Right ventricle myocardium inferior (tissue), 1 donor: ENCODE measurements at regions not wholly inside any gene's neighbourhood (a gene's known extent, or its start where the extent isn't known, plus 50 kb on each side); places are given as distances from the start of the nearest gene placed in this dataset.
"Not testable (repeated sequence)": the region's sequence is repeated elsewhere in the genome, so short reads cannot be mapped to it uniquely, and the experiment has no call there.

Experiments used
- ATAC-seq: fragments of 200-7000 bp; cut with Tn5 transposase; one replicate; pipeline ENCODE4 v1.9.1; 2020; ENCODE audit warnings: mild to moderate bottlenecking, moderate library complexity
- DNase-seq: peaks from one replicate; pipeline ENCODE4 v3.0.0; 2021; ENCODE audit errors: missing footprints
- intact Hi-C: fragments of 100-400 bp; cut with DNase I; formaldehyde crosslinking; loops from one replicate; pipeline ENCODE4 v1.11.0; 2022
- donor health status: DM: no; HTN: yes; CAD: no; lungs with severe emphysema.

DNA sequence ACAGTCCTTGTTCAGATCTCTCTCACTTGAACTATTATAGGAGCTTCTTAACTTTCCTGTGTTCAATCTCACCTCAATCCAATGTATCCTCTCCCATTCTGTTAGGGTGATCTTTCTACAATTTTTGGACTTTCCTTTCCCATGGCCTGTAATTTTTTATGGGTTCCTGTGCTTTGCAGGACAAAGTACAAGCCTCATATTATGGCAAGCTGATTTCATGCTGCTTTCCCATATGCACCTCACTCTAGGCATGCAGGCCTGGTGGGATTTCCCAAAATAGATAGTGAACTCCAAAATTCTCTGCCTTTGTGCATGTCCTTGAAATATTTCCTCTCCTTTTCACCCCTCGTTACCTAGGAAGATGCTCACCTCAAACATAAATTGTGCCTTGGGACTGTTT, 499.4 kb downstream of the NAV3 start:
- intact Hi-C loops, result no loop called here
- no peak for ATAC-seq

DNA sequence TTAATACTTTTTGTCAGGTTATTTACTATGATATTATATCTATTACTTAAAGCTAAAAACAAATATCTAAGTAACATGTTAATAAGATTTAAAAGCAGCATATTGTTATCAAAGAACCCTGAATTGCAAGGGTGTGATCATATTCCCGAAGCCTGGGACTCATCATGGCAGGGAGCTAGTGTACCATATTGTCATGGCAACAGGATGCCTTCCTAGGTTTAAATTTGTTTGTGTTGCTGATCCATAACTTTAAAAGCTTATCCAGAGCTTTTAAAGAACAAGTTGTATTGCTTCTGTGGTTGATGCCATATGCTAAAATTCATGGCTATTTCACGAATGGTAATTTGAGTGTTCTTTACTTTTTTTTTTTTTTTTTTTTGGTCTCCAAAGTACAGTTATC, 500.5 kb downstream of the NAV3 start:
- DNase-seq (no peak), ATAC-seq (no peak)
- intact Hi-C loops, result no loop called here

More for the DNA sequence above, 499.4 kb downstream of the NAV3 start:
- no peak for DNase-seq

GRCh38 chr12:78331753-78332152, 501.1 kb downstream of the NAV3 start:
- no peak for ATAC-seq
- no peak for DNase-seq
- intact Hi-C loops, result no loop called here

DNA sequence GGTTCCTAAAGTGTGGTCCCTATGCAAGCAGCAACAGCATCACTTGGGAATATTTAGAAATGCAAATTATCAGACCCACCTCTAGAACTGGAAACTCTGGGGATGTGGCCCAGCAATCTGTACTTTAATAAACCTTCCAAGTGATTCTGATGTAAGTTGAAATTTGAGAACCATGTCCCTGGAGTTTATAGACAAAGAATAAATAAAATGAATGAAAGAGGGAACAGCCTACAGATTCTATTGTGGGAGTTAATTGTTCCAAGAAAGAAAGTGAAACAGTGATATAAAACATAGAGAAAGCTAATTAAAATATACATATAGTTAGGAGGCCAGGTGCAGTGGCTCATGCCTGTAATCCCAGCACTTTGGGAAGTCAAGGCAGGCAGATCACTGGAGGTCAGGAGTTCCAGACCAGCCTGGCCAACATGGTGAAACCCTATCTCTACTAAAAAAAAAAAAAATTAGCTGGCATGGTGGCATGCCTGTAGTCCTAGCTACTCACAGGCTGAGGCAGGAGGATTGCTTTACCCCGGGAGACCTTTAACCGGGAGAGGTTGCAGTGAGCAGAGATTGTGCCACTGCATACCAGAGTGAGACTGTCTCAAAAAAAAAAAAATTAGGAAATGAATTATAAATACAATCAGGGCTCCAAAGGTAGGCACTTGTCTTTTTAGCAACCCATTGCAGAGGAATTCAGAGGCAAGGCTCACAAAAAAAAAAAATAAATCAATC, 507.5 kb downstream of the NAV3 start:
- intact Hi-C loops, result no loop called here
- ATAC-seq (no peak), DNase-seq (no peak)

DNA sequence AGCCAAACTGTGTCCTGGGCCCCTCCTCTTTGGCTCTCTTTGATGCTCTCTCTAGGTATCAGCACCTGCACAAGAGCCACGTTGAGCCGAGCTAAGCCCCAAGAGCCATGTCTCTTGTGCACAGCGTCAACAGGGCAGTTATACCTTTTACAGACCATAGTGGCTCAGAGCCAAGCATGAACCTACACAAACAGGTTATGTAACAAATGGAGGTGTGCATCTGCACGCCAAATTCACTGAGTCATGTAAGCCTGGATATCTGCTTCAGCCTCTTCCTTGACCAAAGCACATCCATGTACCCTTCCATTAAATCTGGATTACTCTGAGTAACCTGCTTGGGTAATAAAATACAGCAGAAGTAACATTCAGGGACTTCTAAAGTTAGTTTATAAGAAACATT, 509.7 kb downstream of the NAV3 start:
- ATAC-seq (no peak), DNase-seq (no peak)
- intact Hi-C loops, result no loop called here

DNA sequence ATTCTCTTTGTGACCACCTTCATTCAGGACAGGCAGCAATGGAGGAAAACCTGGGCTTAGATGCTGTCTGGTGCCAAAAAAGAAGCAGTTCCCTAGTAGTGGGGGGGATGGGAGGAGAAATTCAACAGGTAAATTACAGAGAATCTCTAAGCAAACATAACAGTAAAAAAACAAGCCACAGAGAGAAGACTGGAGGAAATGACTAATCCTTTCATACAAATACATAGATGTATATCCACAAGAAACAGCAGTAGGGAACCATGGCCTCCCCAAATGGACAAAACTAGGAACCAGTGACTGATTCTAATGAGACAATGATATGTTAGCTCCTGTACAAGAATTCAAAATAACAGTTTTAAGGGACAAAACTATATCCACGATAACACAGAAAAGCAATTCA, 513.0 kb downstream of the NAV3 start:
- DNase-seq (no peak), ATAC-seq (no peak)
- intact Hi-C loops, result no loop called here

GRCh38 chr12:78359520-78359919, 505.1 kb upstream of the SYT1 start:
- intact Hi-C loops, result no loop called here
- ATAC-seq, result peak; percentile 56
- no peak for DNase-seq

- intact Hi-C loops, result no loop called here
- ATAC-seq, result no peak
- DNase-seq, result no peak
Observed at GRCh38 chr12:78361683-78362082, 502.9 kb upstream of the SYT1 start.

- ATAC-seq (no peak), DNase-seq (no peak)
- intact Hi-C loops, result no loop called here
Observed at GRCh38 chr12:78371284-78371683, 493.3 kb upstream of the SYT1 start.

GRCh38 chr12:78375461-78375860, 489.1 kb upstream of the SYT1 start:
- DNase-seq (no peak), ATAC-seq (no peak)
- intact Hi-C loops, result no loop called here

- intact Hi-C loops, result no loop called here
- ATAC-seq (no peak), DNase-seq (no peak)
Observed at GRCh38 chr12:78376257-78376656, 488.3 kb upstream of the SYT1 start.

DNA sequence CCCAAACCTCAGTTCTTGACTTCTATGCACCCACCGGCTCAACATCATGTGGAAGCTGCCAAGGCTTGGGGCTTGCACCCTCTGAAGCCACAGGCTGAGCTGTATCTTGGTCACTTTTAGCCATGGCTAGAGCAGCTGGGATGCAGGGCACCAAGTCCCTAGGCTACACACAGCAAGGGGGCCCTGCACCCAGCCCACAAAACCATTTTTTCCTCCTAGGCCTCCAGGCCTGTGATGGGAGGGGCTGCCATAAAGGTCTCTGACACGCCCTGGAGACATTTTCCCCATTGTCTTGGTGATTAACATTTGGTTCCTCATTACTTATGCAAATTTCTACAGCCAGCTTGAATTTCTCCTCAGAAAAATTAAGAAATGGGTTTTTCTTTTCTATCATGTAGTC, 485.5 kb upstream of the SYT1 start:
- DNase-seq, ATAC-seq, intact Hi-C loops: not testable (repeated sequence)

DNA sequence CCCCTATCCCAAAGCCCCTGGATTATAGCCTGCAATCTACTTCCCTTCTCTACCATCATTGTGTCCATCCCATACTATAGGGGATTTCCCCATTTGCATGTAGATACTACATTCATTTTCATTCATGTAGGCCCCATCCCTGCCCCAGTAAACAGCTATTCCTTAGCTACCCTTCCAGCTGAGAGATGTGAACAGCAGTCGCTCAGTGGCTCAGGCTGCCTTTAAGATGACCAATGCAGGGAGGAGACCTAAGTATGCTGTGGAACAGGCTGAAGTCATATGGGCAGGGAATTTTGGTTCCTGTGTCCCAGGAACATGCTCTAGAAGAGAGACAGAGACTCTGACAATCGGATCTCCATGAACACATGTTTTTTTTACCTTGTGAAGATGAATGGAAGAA, 481.2 kb upstream of the SYT1 start:
- intact Hi-C loops, result no loop called here
- no peak for ATAC-seq
- DNase-seq, result no peak

- intact Hi-C loops, result no loop called here
- ATAC-seq (no peak), DNase-seq (no peak)
Observed at GRCh38 chr12:78384541-78384940, 480.0 kb upstream of the SYT1 start.

DNA sequence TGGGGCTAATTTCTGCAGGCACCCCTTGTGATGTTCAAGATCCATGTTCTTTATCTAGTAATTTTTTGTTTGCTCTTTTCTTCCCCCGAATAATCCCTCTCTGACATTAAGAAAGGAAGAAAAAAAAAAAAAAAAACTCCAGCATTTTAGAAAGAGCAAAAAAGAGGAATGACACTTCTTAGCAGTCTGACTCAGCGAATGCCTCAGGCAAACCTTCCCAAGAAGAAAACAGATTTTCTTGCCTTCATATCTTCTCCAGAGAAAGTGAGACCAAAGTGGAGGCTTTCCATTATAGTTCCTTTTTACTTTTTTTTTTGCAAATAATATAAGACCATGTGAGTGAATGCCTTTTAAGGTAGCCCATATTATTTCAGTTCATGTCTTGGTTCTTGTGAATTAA, 479.0 kb upstream of the SYT1 start:
- DNase-seq, result no peak
- intact Hi-C loops, result no loop called here
- no peak for ATAC-seq

DNA sequence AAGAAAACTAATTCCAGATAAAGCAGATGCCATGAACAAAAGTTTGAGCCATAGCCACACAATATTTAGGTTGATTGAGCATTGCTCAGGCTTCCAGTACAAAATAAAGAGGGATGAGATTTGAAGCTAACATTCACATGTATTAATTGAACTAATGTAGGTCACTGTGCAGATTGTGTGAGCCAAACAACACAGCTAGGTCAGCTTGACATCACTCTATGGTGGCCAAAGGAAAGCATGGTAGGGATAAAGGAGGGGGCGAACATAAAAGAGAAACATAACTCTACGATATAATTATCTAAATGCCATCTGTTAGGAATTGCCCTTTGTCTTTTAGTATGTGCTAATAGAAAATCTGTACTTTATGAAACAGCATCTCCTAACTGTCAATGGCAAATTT, 477.7 kb upstream of the SYT1 start:
- DNase-seq (no peak), ATAC-seq (no peak)
- intact Hi-C loops, result no loop called here

DNA sequence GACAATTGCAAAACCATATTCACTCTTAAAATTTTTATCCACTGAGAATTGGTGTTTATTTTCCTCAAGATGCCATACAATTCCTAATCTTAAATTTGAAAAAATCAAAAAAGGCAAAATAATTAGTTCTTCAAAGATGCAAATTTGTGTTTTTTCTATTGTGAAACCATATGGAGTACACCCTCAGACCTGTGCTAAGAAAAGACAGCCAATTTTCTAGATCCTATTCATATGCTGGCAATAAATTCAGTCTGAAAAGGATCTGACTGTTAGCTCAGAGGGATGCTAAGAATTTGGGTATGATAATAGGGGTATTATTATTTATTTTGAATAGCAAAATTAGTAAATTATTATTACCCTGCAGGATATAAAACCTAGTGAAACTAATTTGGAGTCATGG, 476.9 kb upstream of the SYT1 start:
- DNase-seq (no peak), ATAC-seq (no peak)
- intact Hi-C loops, result no loop called here

- intact Hi-C loops, result no loop called here
- ATAC-seq, result no peak
- DNase-seq, result no peak
Observed at GRCh38 chr12:78388461-78388860, 476.1 kb upstream of the SYT1 start.

DNA sequence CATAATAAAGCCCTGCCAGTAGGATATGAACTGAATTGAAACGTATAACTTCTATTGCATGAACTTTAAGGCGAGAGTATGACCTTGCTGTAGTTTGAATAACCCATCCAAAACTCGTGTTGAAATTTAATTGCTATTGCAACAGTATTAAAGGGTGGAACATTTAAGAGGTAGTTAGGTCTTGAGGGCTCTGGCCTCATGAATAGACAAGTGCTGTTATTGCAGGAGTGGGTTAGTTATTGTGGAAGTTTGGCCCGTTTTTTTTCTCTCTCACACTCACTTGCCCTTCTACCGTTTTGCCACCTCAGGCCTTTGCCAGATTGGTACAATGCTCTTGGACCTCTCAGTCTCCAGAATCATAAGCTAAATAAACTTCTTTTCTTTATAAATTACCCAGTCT, 473.7 kb upstream of the SYT1 start:
- DNase-seq (no peak), ATAC-seq (no peak)
- intact Hi-C loops, result no loop called here

- no peak for DNase-seq
- intact Hi-C loops, result no loop called here
- ATAC-seq, result no peak
Observed at GRCh38 chr12:78392918-78393317, 471.7 kb upstream of the SYT1 start.

- DNase-seq, result no peak
- ATAC-seq, result no peak
- intact Hi-C loops, result no loop called here
Observed at GRCh38 chr12:78395961-78396360, 468.6 kb upstream of the SYT1 start.
